ENCODE measurements at regions not wholly inside any gene's neighbourhood (a gene's known extent, or its start where the extent isn't known, plus 50 kb on each side); places are given as distances from the start of the nearest gene placed in this dataset.

GRCh38 chr2:128736046-128736688 lies 417.5 kb upstream of the HS6ST1 start:
- no peak for DNase-seq

DNA sequence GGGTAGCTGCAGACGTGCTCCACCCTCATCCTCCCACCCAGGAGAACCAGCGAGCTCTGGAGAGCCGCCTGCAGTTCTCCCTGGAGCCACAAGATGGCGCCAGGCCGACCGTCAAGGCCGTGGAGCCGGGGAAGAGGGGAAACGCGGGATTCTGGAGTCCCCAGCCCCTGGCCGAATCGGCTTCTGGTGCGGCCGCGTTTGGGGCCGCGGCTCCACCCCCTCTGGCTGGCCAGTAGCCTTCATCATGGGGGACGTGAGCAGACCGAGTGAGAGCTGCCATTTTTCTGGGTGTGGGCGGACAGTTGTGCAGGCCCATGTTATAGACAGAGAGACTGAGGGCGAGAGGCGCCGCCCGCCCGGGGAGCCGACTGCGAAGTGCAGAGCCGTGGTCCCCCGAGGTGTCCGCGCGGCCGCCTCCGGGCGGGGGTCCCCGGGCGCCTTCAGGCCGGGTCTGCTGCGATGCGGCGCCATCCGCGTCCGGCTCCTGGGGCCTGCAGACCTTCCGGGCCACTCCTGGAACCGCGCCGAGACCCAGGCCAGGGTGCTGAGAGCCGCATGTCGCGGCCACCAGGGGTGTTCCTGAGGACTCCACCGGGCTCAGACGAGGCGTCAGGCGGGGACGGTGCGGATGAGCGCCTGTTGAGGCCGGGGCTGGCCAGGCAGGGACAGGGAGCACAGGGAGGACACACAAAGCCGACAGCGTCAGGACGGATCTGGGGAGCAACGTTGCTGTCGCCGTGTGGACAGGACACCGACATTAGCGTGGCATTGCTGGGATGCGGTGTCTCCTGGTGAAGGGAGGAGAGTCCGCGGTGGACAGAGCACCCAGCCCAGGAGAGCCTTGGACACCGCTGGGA lies 418.2 kb upstream of the HS6ST1 start:
- DNase-seq, result peak; percentile 67

DNA sequence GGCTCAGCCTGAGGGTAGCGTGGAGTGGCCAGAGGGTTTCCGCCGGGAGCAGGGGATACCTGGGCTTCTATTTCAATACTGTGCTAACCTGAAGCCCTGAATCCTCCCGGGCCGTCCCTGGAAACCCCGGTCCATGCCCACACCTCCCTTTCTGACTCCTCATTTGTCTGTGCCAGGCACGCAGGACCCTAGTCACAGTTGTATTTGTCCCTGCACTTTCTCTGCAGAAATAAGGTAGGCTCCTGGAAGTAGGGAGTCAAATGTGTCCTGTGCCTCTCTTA lies 418.8 kb upstream of the HS6ST1 start:
- no peak for DNase-seq

- DNase-seq, result no peak
These were observed 419.9 kb upstream of the HS6ST1 start for GRCh38 chr2:128738446-128739110.

- DNase-seq, result no peak
These were observed 423.8 kb upstream of the HS6ST1 start for GRCh38 chr2:128742467-128742866.

GRCh38 chr2:128745946-128746345 lies 427.3 kb upstream of the HS6ST1 start:
- no peak for DNase-seq

DNA sequence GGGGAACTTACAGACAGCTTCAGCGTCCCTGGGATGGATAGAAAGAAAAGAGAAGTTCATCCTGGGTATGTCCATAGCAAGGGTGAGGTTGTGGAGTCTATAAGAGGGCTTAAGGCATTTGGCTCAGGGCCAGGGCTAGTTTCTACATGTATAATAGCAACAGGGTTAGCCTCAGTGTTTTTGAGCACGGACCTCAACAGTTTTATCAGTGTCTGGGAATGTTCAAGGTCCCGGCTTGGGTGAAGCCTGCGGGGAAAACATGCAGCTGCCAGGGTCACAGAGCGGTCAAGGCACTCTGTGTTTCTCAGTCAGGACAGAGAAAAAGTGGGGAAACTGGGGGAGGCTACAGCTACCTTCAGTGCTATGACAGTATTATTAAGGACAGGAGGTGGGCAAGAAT lies 427.7 kb upstream of the HS6ST1 start:
- no peak for DNase-seq

- DNase-seq, result no peak
These were observed 429.7 kb upstream of the HS6ST1 start for GRCh38 chr2:128748336-128748735.

DNA sequence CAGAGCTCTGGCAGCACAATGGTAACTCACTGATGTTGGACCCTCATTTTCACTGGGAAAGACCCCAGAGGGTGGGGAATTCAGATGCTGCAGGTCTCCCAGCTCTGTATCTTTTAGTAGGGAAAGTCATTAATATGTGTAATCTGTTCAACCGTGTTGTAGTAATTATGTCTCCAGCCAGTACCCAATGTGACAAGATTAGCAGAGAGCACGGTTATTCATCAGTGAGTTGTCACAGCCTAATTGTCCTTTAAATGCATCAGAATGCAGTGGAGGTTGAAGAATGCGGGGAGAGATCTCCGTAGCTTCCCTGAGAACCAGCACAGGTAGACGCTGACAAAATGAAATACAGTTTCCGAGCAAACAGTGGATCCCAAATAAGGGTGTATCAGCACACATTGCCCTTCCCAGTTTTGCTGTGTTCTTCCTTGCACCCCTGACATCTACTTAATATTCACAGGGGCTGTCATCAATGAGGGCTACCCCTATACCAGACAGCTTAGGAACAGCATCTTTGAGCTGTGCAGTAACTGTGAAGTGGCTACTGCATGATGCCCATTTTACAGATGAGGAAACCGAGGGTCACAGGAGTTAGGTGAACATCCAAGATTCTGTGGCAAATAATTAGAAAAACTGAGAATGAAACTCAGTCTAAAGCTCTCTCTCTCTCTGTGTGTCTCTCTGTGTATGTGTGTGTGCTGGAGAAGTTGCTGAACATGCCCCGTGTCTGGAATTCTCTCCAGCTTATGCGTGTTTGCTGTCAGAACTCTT lies 430.4 kb upstream of the HS6ST1 start:
- DNase-seq, result no peak

DNA sequence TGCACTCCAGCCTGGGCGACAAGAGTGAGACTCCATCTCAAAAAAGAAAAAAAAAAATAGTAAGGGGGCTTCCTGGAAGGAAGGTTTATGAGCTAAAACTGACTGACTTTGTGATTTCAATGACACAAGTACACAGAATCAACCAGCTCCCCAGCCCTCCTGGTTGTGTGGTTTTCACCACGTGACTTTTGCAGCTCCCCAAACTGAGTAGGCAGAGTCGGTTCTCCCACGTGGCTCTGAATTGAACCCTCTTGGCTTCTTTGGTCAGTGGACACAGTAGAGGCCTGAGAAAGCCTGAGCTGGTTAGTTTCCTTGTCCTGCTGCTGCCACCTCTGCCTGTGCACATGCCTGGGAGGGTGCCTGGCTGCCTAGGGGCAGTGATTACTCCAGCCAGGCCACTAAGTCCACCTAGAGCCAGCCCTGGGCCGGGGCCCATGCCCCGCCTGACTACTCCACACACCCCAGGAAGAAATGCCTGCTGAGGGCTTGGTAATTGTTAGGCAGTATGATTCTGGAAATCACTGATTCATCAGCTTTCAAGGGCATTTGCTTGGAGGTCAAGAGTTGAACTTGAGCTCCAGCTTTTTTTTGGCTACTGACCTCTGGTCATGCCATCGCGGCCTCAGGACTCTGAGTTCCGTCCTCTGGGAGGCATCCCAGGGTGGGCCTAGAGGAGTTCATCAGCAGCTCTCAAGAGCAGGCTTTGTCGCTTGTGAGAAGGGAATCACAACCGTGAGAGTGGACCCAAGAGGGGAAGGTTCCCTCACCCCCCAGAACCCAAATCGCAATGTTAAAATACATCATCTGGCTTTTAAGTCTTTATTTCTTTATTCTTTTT lies 431.9 kb upstream of the HS6ST1 start:
- no peak for DNase-seq

GRCh38 chr2:128751746-128752145 lies 433.1 kb upstream of the HS6ST1 start:
- DNase-seq, result no peak

- no peak for DNase-seq
These were observed 434.1 kb upstream of the HS6ST1 start for GRCh38 chr2:128752691-128753263.

GRCh38 chr2:128753321-128753720 lies 434.7 kb upstream of the HS6ST1 start:
- DNase-seq, result no peak

DNA sequence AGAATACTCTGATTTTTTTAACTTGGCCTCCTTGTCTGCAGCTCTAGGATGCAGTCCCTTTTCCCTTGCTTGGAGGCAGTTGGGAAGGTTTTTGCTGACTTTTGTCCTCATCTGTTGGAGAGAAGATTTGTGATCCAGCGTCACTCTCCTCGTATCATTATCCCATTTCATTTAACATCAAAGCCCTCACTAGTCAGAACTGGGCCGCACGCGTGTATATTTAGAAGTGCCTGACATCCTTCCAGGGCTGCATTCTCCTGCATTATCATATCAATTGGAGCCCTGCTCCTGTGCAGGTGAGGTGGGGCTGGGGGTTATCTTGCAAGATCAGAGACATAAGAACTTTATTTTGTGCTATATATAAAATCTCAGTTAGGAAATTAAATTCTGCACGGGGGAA lies 435.1 kb upstream of the HS6ST1 start:
- DNase-seq, result no peak

DNA sequence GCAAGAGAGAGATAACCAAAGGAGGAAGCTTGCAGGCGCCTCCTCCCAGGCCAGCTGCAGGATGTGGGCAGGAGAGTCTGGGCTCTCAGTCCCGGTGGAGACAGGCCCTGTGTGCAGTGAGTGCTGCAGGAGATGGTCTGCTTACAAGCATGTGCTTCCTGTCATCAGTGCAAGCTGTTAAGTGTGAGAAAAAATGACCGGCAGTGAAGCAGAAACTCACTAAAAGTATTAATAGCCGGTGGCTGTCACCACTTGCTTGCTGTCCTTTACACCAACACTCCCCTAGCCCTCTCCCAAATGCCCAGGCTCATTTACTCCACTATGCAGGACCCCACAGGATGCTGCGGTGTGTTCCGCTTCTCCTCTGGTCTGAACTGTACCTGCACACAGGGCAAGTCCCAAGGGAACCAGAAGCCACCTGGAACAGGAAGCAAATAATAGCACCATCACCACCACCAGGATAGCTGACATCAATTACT lies 435.6 kb upstream of the HS6ST1 start:
- no peak for DNase-seq

DNA sequence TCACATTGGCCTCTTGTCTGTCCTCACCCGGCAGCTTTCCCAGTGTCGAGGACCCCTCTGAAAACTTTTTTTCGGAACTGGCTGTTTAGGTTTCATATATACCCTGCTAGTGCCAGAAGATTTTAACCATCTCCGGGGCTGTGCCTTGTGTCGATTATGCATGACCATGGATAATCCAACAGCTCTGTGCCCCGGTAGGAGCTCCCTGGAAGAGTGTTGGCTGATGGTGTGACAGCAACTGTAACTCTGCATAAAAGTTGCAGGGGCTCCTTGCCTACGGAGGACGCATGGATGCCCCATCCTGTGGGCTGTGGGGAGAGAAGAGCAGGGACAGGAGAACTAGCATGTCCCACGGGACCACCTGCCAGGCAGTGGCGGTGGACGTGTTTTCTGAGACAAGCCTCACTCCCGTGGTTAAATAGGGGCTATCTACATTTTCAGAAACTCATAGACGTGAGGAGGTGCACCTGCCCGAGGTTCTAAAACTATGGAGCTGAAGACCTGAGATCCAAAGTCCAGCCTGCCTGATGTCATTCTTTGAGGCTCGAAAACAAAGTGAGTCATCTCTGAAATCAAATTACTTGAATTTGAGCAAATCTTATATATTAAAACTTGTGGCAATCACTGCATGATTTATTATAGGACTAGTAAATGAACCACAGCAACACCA lies 437.2 kb upstream of the HS6ST1 start:
- no peak for DNase-seq

DNA sequence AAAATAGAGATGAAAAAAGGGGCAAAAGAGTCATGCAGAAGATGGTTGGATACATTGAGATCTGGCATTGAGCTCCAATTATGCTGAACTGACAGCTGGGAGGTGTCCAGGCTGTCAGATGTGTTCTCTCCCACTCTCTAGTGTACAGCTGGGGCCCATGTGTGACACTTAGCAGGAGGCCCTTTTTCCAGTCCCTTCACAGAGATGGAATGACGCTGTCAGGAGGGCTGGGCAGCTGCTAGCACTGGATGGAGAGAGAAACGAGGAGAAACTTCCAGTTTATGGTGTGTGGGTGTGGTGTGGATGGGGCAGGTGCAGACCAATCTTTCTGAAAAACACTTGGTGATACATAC lies 437.7 kb upstream of the HS6ST1 start:
- peak; percentile 13 for DNase-seq

DNA sequence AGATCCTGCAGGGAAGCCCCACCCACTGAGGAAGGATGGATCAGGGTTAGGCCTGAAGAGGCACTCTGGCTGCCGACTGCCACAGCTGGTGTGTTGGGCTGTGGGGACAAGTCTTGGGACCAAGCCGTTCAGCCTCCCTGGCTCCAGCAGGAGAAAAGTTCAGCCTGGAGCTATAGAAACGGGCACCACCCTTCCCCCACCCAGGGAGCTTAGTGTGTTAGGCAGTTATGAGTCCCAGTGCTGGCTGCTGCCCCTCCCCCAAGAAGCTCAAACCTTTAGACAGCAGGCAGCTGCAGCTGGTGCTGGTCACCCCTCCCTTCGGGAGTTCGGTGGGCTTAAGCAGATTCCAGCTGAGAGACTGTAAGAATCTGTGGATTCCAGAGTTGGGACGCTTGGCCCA lies 447.1 kb upstream of the HS6ST1 start:
- DNase-seq, result no peak

GRCh38 chr2:128768041-128768440 lies 449.4 kb upstream of the HS6ST1 start:
- DNase-seq, result no peak

DNA sequence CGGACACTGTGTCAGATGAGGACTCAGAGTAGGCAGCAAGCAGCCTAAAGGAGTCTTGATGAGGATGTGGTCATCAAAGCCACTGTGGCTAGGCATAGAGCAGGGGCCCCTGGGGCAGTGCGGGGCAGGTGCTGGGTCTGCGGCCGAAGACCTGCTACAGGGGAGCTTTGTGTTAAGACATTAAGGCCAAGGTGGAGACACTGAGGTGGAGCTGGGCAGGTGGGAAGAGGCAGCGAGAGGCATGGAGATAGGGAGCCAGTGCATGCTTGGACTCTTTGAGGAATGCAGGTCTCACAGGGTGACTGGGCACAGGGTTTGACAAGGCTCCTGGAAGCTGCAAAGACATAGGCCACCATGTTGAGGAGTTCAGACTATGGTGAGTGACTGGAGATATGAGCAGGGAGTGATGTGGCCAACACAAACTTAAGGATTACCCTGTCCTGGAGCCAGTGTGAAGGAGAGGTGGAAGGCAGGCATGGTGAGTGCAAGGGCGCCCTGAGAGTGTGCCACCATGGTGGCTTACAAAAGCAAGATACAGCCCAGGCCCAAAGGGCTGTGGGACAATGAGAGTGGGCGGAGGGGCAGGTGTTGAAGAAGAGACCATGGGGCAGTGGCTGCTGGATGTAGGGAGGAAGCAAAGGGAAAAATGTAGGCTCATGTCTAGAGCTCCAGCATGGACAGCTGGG lies 450.9 kb upstream of the HS6ST1 start:
- DNase-seq, result no peak

All from NCI-H345 (cell line).